ENCODE measurements at regions not wholly inside any gene's neighbourhood (a gene's known extent, or its start where the extent isn't known, plus 50 kb on each side); places are given as distances from the start of the nearest gene placed in this dataset.

DNA sequence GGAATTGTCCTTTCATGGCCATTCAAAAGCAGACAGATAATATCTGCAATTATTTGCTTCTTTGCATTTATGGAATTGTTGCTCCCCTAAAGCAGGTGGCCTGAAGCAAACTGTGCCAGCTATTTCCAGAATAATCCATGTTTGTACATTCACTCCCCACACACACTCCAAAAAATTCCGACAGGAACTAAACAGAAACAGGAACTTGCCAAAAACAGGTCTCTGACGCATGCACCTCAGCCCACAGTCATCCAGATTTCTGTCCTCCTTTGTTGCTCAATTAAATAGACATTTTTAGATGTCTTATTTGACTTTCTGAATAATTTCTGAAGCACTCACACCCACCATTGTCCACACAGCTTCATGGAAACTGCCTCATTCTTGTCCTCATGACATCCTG lies 71.5 kb upstream of the EDNRA start (continued):
- TF ChIP-seq, protein P1, sequence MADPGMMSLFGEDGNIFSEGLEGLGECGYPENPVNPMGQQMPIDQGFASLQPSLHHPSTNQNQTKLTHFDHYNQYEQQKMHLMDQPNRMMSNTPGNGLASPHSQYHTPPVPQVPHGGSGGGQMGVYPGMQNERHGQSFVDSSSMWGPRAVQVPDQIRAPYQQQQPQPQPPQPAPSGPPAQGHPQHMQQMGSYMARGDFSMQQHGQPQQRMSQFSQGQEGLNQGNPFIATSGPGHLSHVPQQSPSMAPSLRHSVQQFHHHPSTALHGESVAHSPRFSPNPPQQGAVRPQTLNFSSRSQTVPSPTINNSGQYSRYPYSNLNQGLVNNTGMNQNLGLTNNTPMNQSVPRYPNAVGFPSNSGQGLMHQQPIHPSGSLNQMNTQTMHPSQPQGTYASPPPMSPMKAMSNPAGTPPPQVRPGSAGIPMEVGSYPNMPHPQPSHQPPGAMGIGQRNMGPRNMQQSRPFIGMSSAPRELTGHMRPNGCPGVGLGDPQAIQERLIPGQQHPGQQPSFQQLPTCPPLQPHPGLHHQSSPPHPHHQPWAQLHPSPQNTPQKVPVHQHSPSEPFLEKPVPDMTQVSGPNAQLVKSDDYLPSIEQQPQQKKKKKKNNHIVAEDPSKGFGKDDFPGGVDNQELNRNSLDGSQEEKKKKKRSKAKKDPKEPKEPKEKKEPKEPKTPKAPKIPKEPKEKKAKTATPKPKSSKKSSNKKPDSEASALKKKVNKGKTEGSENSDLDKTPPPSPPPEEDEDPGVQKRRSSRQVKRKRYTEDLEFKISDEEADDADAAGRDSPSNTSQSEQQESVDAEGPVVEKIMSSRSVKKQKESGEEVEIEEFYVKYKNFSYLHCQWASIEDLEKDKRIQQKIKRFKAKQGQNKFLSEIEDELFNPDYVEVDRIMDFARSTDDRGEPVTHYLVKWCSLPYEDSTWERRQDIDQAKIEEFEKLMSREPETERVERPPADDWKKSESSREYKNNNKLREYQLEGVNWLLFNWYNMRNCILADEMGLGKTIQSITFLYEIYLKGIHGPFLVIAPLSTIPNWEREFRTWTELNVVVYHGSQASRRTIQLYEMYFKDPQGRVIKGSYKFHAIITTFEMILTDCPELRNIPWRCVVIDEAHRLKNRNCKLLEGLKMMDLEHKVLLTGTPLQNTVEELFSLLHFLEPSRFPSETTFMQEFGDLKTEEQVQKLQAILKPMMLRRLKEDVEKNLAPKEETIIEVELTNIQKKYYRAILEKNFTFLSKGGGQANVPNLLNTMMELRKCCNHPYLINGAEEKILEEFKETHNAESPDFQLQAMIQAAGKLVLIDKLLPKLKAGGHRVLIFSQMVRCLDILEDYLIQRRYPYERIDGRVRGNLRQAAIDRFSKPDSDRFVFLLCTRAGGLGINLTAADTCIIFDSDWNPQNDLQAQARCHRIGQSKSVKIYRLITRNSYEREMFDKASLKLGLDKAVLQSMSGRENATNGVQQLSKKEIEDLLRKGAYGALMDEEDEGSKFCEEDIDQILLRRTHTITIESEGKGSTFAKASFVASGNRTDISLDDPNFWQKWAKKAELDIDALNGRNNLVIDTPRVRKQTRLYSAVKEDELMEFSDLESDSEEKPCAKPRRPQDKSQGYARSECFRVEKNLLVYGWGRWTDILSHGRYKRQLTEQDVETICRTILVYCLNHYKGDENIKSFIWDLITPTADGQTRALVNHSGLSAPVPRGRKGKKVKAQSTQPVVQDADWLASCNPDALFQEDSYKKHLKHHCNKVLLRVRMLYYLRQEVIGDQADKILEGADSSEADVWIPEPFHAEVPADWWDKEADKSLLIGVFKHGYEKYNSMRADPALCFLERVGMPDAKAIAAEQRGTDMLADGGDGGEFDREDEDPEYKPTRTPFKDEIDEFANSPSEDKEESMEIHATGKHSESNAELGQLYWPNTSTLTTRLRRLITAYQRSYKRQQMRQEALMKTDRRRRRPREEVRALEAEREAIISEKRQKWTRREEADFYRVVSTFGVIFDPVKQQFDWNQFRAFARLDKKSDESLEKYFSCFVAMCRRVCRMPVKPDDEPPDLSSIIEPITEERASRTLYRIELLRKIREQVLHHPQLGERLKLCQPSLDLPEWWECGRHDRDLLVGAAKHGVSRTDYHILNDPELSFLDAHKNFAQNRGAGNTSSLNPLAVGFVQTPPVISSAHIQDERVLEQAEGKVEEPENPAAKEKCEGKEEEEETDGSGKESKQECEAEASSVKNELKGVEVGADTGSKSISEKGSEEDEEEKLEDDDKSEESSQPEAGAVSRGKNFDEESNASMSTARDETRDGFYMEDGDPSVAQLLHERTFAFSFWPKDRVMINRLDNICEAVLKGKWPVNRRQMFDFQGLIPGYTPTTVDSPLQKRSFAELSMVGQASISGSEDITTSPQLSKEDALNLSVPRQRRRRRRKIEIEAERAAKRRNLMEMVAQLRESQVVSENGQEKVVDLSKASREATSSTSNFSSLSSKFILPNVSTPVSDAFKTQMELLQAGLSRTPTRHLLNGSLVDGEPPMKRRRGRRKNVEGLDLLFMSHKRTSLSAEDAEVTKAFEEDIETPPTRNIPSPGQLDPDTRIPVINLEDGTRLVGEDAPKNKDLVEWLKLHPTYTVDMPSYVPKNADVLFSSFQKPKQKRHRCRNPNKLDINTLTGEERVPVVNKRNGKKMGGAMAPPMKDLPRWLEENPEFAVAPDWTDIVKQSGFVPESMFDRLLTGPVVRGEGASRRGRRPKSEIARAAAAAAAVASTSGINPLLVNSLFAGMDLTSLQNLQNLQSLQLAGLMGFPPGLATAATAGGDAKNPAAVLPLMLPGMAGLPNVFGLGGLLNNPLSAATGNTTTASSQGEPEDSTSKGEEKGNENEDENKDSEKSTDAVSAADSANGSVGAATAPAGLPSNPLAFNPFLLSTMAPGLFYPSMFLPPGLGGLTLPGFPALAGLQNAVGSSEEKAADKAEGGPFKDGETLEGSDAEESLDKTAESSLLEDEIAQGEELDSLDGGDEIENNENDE (IDR thresholded peaks at IDR 0.05; ENCODE audit: insufficient replicate concordance, low read length): no peak
- TF ChIP-seq NANOG (IDR thresholded peaks at IDR 0.05; ENCODE audit: insufficient read depth, low read depth, low read length, poor library complexity, severe bottlenecking): no peak
- TF ChIP-seq BRCA1 (IDR thresholded peaks at IDR 0.05; ENCODE audit: low read depth, low read length): no peak
- TF ChIP-seq KDM1A (IDR thresholded peaks at IDR 0.05; ENCODE audit: borderline replicate concordance, low read length): no peak
